Endothelial cell of umbilical vein (primary cell): ENCODE measurements at regions not wholly inside any gene's neighbourhood (a gene's known extent, or its start where the extent isn't known, plus 50 kb on each side); places are given as distances from the start of the nearest gene placed in this dataset.
"Not testable (repeated sequence)": the region's sequence is repeated elsewhere in the genome, so short reads cannot be mapped to it uniquely, and the experiment has no call there.

Experiments used
- BruUV-seq: library from RNA; stranded (reverse); fragments of 400-500 nt; replicated peaks from 2 replicates; lab custom pipeline; 2021; lab: Mats Ljungman, UMichigan
- CTCF ChIA-PET: fragments of 300-600, 350-600 bp; sonication (Branson Sonifier 250); formaldehyde crosslinking; loops from one replicate; lab custom pipeline; 2021; ENCODE audit warnings: antibody characterized with exemption, inconsistent platforms; lab: Charles Lee
- POLR2A ChIA-PET: fragments of 300-600, 350-600 bp; sonication (Branson Sonifier 250); formaldehyde crosslinking; loops from one replicate; lab custom pipeline; 2021; ENCODE audit warnings: antibody characterized with exemption, inconsistent platforms; lab: Charles Lee
- DNase-seq: peaks from one replicate; pipeline ENCODE4 v3.0.0-alpha.2; 2011; ENCODE audit warnings: low read depth, low spot score
- FAIRE-seq: peaks from 2 replicates; lab custom pipeline; 2011; peaks lifted over from hg19 to GRCh38; lab: Jason Lieb, UNC
- H2AFZ ChIP-seq: 2 replicates; pipeline ENCODE4 v1.6.0; 2012; ENCODE audit warnings: low read depth, low read length, control low read depth, inconsistent platforms
- H3K27ac ChIP-seq: 2 replicates; pipeline ENCODE4 v1.5.1; 2011; ENCODE audit warnings: low read depth, mild to moderate bottlenecking, control low read depth, low read length, moderate library complexity; ENCODE audit not compliant: insufficient read depth
- H3K27me3 ChIP-seq, 2 experiments: 2 replicates each; pipeline versions ENCODE4 v1.6.0 to v1.6.1; 2011; ENCODE audit warnings: low read length in 2 of 2, mixed read lengths in 1 of 2; ENCODE audit not compliant: control insufficient read depth in 2 of 2, insufficient read depth in 2 of 2
- H3K36me3 ChIP-seq, 2 experiments: 2 replicates in 1 of 2; 3 replicates in 1 of 2; pipeline ENCODE4 v1.5.1; 2011; ENCODE audit warnings: low read length in 2 of 2, mild to moderate bottlenecking in 1 of 2, moderate library complexity in 1 of 2; ENCODE audit not compliant: control insufficient read depth in 2 of 2, insufficient read depth in 2 of 2; ENCODE audit errors: extremely low read depth in 1 of 2
- H3K4me1 ChIP-seq: 3 replicates; pipeline ENCODE4 v1.5.1; 2011; ENCODE audit warnings: mild to moderate bottlenecking, low read length; ENCODE audit not compliant: control insufficient read depth, insufficient read depth; ENCODE audit errors: extremely low read depth
- H3K4me2 ChIP-seq: 2 replicates; pipeline ENCODE4 v1.6.1; 2011; ENCODE audit warnings: low read length, control low read depth, mixed read lengths; ENCODE audit not compliant: insufficient read depth
- H3K4me3 ChIP-seq, 3 experiments: fragments of 200-600 bp in 1 of 3; sonication (generic), shearing (Covaris generic) in 1 of 3; replicated peaks in 1 of 3; 2 replicates each; pipeline ENCODE4 v1.5.1; 2011 to 2016; ENCODE audit warnings: control low read depth in 3 of 3, low read length in 3 of 3, mild to moderate bottlenecking in 2 of 3, inconsistent platforms in 1 of 3, low read depth in 1 of 3, moderate library complexity in 1 of 3; ENCODE audit not compliant: insufficient read depth in 1 of 3
- H3K79me2 ChIP-seq: 2 replicates; pipeline ENCODE4 v1.6.0; 2012; ENCODE audit warnings: low read length, inconsistent platforms; ENCODE audit not compliant: control insufficient read depth, insufficient read depth
- H3K9ac ChIP-seq: replicated peaks from 2 replicates; pipeline ENCODE3; 2011; ENCODE audit warnings: low read length, control low read depth; ENCODE audit not compliant: insufficient read depth; ENCODE audit errors: extremely low read depth
- H3K9me1 ChIP-seq: replicated peaks from 3 replicates; pipeline ENCODE4 v1.6.0; 2011; ENCODE audit warnings: mild to moderate bottlenecking, low read length; ENCODE audit not compliant: control insufficient read depth, insufficient read depth; ENCODE audit errors: extremely low read depth
- H3K9me3 ChIP-seq: replicated peaks from 2 replicates; pipeline ENCODE4 v1.5.1; 2012; ENCODE audit warnings: low read length, inconsistent platforms; ENCODE audit not compliant: control insufficient read depth, insufficient read depth
- H4K20me1 ChIP-seq: replicated peaks from 2 replicates; pipeline ENCODE3; 2011; ENCODE audit warnings: mild to moderate bottlenecking, low read length; ENCODE audit not compliant: control insufficient read depth, insufficient read depth; ENCODE audit errors: extremely low read depth
- dilution Hi-C: fragments of 300-500 bp; cut with MboI; formaldehyde crosslinking; loops from one replicate; pipeline ENCODE4 v1.15.0; 2019; ENCODE audit warnings: low sequenced_read_pairs; ENCODE audit not compliant: extremely low pct_ligation_motif_present
- intact Hi-C: fragments of 100-400 bp; cut with micrococcal nuclease; formaldehyde crosslinking; loops from one replicate; pipeline ENCODE4 v1.10.0; 2022

- DNase-seq, CTCF ChIA-PET, H3K4me3 ChIP-seq, H3K9me1 ChIP-seq, H3K36me3 ChIP-seq, POLR2A ChIA-PET, H4K20me1 ChIP-seq, FAIRE-seq, H3K9me3 ChIP-seq, H2AFZ ChIP-seq, H3K79me2 ChIP-seq, dilution Hi-C loops, H3K4me1 ChIP-seq, intact Hi-C loops, H3K27ac ChIP-seq, H3K27me3 ChIP-seq, H3K4me2 ChIP-seq, H3K9ac ChIP-seq, BruUV-seq: not testable (repeated sequence)
Observed at GRCh38 chr7:76829-77395, 115.5 kb upstream of the FAM20C start.

GRCh38 chr7:78862-79261 is 113.5 kb upstream of the FAM20C start:
- dilution Hi-C loops, H3K9ac ChIP-seq, H3K9me3 ChIP-seq, H3K4me3 ChIP-seq, H3K36me3 ChIP-seq, POLR2A ChIA-PET, H3K27ac ChIP-seq, FAIRE-seq, DNase-seq, CTCF ChIA-PET, BruUV-seq, H4K20me1 ChIP-seq, H3K9me1 ChIP-seq, H3K4me1 ChIP-seq, H3K79me2 ChIP-seq, H3K27me3 ChIP-seq, H2AFZ ChIP-seq, H3K4me2 ChIP-seq, intact Hi-C loops: not testable (repeated sequence)

- intact Hi-C loops, H4K20me1 ChIP-seq, H3K27ac ChIP-seq, H3K27me3 ChIP-seq, H3K4me2 ChIP-seq, H3K9ac ChIP-seq, H3K4me1 ChIP-seq, H3K79me2 ChIP-seq, H3K9me1 ChIP-seq, FAIRE-seq, H2AFZ ChIP-seq, H3K9me3 ChIP-seq, H3K36me3 ChIP-seq, BruUV-seq, POLR2A ChIA-PET, DNase-seq, dilution Hi-C loops, H3K4me3 ChIP-seq: not testable (repeated sequence)
- CTCF ChIA-PET: interaction anchor here (1.7 kb wide), 1 partner anchor 15 kb away, joined by 3 read pairs; no protein-coding TSS in a partner anchor
Observed at GRCh38 chr7:79400-80055, 112.8 kb upstream of the FAM20C start.
